ENCODE measurements at regions not wholly inside any gene's neighbourhood (a gene's known extent, or its start where the extent isn't known, plus 50 kb on each side); places are given as distances from the start of the nearest gene placed in this dataset.

DNA sequence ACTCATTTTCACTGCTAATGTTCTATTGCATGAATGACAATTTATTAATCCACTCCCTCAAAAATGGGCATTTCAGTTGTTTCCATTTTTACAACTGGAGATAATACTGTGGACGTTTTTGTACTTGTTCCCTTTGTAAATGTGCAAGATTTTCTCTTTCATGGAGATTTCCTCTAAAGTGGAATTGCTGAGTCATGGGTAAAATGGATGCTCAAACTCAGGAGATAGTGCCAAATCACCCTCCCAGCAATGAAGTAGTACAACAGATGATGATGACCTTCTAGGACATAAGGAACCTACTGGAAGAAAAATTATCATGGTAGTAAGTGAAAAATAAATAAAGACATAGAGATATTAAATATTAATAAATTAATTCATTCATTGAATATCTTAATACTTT is 460.8 kb upstream of the CHST9 start:
- H3K9me3 ChIP-seq (ENCODE audit: insufficient read depth, low read length) = no peaks in the 10 kb centered on the region
- no peaks in the 10 kb centered on the region for H3K36me3 ChIP-seq (ENCODE audit: insufficient read depth, insufficient read length, low read length)
- no peak overlapping the region for H3K9ac ChIP-seq (ENCODE audit: insufficient read length, low read depth)
- TF ChIP-seq ZNF274 (IDR thresholded peaks at IDR 0.05; ENCODE audit: low read depth, low read length) (no peak), SUZ12 (IDR thresholded peaks at IDR 0.05; ENCODE audit: extremely low read depth, insufficient read depth, insufficient read length) (no peak), YY1 (IDR thresholded peaks at IDR 0.05; ENCODE audit: insufficient read depth, insufficient read length) (no peak)
- DNase-seq (ENCODE audit: low read depth, low spot score) = no peak
- H3K4me1 ChIP-seq (ENCODE audit: insufficient read depth, insufficient read length) = no peaks in the 10 kb centered on the region
- H3K4me3 ChIP-seq (ENCODE audit: insufficient read length, low read depth) = no peak overlapping the region
- H3K27me3 ChIP-seq (ENCODE audit: insufficient read depth, insufficient read length) = no peaks in the 10 kb centered on the region

DNA sequence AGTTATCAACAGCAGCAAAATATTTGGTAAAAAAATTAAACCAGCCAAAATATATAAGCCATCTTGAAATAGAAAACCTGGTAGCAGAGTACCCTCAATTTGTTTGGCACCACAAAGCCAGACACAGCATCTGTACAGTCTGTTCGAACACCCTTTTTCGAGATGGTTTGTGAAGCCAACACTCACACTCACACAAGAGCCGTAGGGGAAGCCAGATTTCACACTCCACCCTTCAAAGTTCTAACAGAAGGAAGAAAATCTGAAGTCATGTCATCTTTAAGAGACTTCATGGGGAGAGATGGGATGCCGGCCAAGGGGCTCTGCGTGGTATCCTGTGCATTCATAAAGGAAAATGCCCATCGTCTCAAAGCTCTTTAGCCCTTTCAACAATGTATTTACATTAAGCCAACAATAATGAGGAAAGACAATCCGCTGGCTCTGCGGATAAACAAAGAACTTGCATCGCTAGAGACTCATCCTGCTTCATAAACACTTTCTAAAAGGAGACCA is 451.5 kb upstream of the CHST9 start:
- Histone ChIP-seq H3K4me3 (ENCODE audit: insufficient read length, low read depth) (no peak overlapping the region), H3K27me3 (ENCODE audit: insufficient read depth, insufficient read length) (no peaks in the 10 kb centered on the region), H3K9me3 (ENCODE audit: insufficient read depth, low read length) (no peaks in the 10 kb centered on the region), H3K36me3 (ENCODE audit: insufficient read depth, insufficient read length, low read length) (no peaks in the 10 kb centered on the region), H3K9ac (ENCODE audit: insufficient read length, low read depth) (no peak overlapping the region), H3K4me1 (ENCODE audit: insufficient read depth, insufficient read length) (no peaks in the 10 kb centered on the region)
- TF ChIP-seq ZNF274 (IDR thresholded peaks at IDR 0.05; ENCODE audit: low read depth, low read length) = no peak
- no peak for TF ChIP-seq SUZ12 (IDR thresholded peaks at IDR 0.05; ENCODE audit: extremely low read depth, insufficient read depth, insufficient read length)
- TF ChIP-seq YY1 (IDR thresholded peaks at IDR 0.05; ENCODE audit: insufficient read depth, insufficient read length) = no peak
- DNase-seq (ENCODE audit: low read depth, low spot score) = no peak

DNA sequence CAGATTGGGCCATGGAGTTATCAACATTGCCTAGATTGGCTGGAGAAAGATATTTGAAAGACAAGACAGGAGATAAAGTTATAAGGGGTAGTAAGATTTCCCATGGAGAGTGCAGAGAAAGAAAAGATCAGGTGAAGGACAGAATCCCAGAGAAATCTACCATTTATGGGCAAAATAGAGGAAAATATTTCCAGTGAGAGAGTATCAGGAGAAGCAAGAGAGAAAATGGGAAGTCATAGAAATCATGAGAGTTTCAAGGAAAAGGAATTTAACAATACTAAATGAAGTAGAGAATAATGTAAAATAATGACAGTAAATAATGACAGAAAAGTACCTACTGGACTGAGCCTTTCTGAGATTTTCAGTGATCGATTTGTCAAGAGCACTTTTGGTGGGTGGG is 447.6 kb upstream of the CHST9 start:
- Histone ChIP-seq H3K9ac (ENCODE audit: insufficient read length, low read depth) (no peak overlapping the region), H3K4me1 (ENCODE audit: insufficient read depth, insufficient read length) (no peaks in the 10 kb centered on the region), H3K9me3 (ENCODE audit: insufficient read depth, low read length) (no peaks in the 10 kb centered on the region), H3K36me3 (ENCODE audit: insufficient read depth, insufficient read length, low read length) (no peaks in the 10 kb centered on the region), H3K27me3 (ENCODE audit: insufficient read depth, insufficient read length) (no peaks in the 10 kb centered on the region), H3K4me3 (ENCODE audit: insufficient read length, low read depth) (no peak overlapping the region)
- TF ChIP-seq ZNF274 (IDR thresholded peaks at IDR 0.05; ENCODE audit: low read depth, low read length) (no peak), SUZ12 (IDR thresholded peaks at IDR 0.05; ENCODE audit: extremely low read depth, insufficient read depth, insufficient read length) (no peak), YY1 (IDR thresholded peaks at IDR 0.05; ENCODE audit: insufficient read depth, insufficient read length) (no peak)
- no peak for DNase-seq (ENCODE audit: low read depth, low spot score)

DNA sequence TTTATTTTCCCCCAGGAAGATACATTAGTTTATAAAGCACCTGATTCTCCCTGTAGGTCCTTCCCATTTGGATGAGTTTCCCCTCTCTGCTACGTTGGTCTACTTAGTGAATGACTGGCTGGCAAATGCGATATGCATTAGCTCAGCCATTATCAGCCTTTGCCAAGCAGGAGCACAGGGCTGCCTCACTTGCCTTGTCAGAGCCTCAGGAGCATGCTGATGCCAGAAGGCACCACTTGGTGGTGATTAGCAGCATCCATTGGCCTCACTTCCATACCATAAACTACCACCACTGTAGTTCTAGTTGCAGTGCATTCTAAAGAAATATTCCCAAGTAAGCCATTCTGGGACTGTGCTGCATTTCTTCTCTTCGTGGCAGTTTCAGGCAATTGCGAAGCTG is 442.8 kb upstream of the CHST9 start:
- no peaks in the 10 kb centered on the region for H3K36me3 ChIP-seq (ENCODE audit: insufficient read depth, insufficient read length, low read length)
- H3K9me3 ChIP-seq (ENCODE audit: insufficient read depth, low read length) = no peaks in the 10 kb centered on the region
- no peak overlapping the region for H3K4me3 ChIP-seq (ENCODE audit: insufficient read length, low read depth)
- TF ChIP-seq YY1 (IDR thresholded peaks at IDR 0.05; ENCODE audit: insufficient read depth, insufficient read length) (no peak), ZNF274 (IDR thresholded peaks at IDR 0.05; ENCODE audit: low read depth, low read length) (no peak), SUZ12 (IDR thresholded peaks at IDR 0.05; ENCODE audit: extremely low read depth, insufficient read depth, insufficient read length) (no peak)
- DNase-seq (ENCODE audit: low read depth, low spot score) = no peak
- H3K9ac ChIP-seq (ENCODE audit: insufficient read length, low read depth) = no peak overlapping the region
- H3K4me1 ChIP-seq (ENCODE audit: insufficient read depth, insufficient read length) = no peaks in the 10 kb centered on the region
- no peaks in the 10 kb centered on the region for H3K27me3 ChIP-seq (ENCODE audit: insufficient read depth, insufficient read length)

DNA sequence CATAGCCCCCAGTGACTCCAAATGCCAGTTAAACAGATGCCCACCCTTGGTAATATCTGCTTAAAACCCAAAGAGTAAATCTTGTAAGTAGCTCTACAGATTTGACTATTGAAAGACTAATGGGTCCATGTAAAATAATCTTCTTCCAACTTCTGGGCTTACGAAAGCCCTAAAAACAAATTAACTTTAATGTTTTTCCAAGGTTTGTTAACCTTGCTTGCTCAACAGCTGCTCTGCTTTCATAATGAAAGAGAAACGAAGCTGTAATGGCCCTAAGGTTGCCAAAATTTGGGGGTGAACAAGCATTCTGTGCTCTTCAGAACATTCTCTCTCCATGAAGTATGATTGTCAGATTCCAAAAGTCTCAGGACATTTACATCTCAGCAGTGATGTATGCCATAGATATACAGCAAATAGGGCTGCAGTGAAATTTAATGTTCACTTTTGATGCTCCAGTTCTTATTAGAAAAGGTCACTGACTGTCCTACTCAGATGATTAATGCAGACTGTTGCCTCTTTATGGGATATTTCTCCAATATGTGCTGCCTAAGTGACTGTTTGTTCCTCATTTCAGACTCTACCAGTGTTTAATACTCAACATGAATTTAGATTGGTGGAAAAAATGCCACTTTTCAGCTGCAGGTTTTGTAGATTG is 436.3 kb upstream of the CHST9 start:
- no peak for TF ChIP-seq ZNF274 (IDR thresholded peaks at IDR 0.05; ENCODE audit: low read depth, low read length)
- TF ChIP-seq YY1 (IDR thresholded peaks at IDR 0.05; ENCODE audit: insufficient read depth, insufficient read length) = no peak
- no peak for TF ChIP-seq SUZ12 (IDR thresholded peaks at IDR 0.05; ENCODE audit: extremely low read depth, insufficient read depth, insufficient read length)
- H3K4me1 ChIP-seq (ENCODE audit: insufficient read depth, insufficient read length) = no peaks in the 10 kb centered on the region
- H3K9me3 ChIP-seq (ENCODE audit: insufficient read depth, low read length) = no peaks in the 10 kb centered on the region
- H3K9ac ChIP-seq (ENCODE audit: insufficient read length, low read depth) = no peak overlapping the region
- H3K36me3 ChIP-seq (ENCODE audit: insufficient read depth, insufficient read length, low read length) = no peaks in the 10 kb centered on the region
- no peak overlapping the region for H3K4me3 ChIP-seq (ENCODE audit: insufficient read length, low read depth)
- no peak for DNase-seq (ENCODE audit: low read depth, low spot score)
- H3K27me3 ChIP-seq (ENCODE audit: insufficient read depth, insufficient read length) = no peaks in the 10 kb centered on the region

- H3K9ac ChIP-seq (ENCODE audit: insufficient read length, low read depth) = no peak overlapping the region
- H3K27me3 ChIP-seq (ENCODE audit: insufficient read depth, insufficient read length) = no peaks in the 10 kb centered on the region
- TF ChIP-seq ZNF274 (IDR thresholded peaks at IDR 0.05; ENCODE audit: low read depth, low read length) (no peak), YY1 (IDR thresholded peaks at IDR 0.05; ENCODE audit: insufficient read depth, insufficient read length) (no peak), SUZ12 (IDR thresholded peaks at IDR 0.05; ENCODE audit: extremely low read depth, insufficient read depth, insufficient read length) (no peak)
- no peaks in the 10 kb centered on the region for H3K36me3 ChIP-seq (ENCODE audit: insufficient read depth, insufficient read length, low read length)
- H3K4me1 ChIP-seq (ENCODE audit: insufficient read depth, insufficient read length) = no peaks in the 10 kb centered on the region
- DNase-seq (ENCODE audit: low read depth, low spot score) = no peak
- no peaks in the 10 kb centered on the region for H3K9me3 ChIP-seq (ENCODE audit: insufficient read depth, low read length)
- no peak overlapping the region for H3K4me3 ChIP-seq (ENCODE audit: insufficient read length, low read depth)
Measured at GRCh38 chr18:27619906-27620305, 434.8 kb upstream of the CHST9 start.

DNA sequence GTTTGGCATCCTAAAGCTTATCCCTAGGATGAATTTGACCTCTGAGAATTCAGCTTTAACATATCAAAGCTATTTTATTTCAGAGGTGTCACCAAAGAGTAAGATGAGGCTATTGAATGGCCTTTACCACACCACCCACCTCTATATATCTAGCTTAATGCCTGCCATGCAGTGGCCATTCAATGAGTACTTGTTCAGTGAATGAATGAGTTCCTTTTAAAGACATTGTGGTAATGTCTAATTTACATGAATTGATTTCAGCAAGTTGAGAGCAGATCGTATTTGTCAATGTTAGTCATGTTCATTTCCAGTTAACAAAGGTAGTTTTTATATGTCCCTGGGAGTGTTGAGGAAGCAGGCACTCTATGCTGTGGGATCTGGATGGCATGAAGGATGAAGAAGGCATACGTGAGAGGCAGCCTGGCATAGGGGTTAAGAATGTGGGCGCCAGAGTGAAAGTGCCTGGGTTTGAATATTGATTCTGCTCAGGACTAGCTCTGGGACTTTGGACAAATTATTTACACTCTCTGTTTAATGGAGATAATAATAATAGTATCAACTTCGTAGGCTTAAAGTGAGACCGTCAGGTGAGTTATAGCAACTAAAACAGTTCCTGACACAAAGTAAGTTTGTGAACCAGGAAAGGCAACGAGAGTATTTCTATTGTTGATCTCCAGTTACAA is 434.1 kb upstream of the CHST9 start:
- Histone ChIP-seq H3K27me3 (ENCODE audit: insufficient read depth, insufficient read length) (no peaks in the 10 kb centered on the region), H3K9ac (ENCODE audit: insufficient read length, low read depth) (no peak overlapping the region), H3K9me3 (ENCODE audit: insufficient read depth, low read length) (no peaks in the 10 kb centered on the region), H3K4me3 (ENCODE audit: insufficient read length, low read depth) (no peak overlapping the region), H3K36me3 (ENCODE audit: insufficient read depth, insufficient read length, low read length) (no peaks in the 10 kb centered on the region), H3K4me1 (ENCODE audit: insufficient read depth, insufficient read length) (no peaks in the 10 kb centered on the region)
- no peak for DNase-seq (ENCODE audit: low read depth, low spot score)
- TF ChIP-seq ZNF274 (IDR thresholded peaks at IDR 0.05; ENCODE audit: low read depth, low read length) (no peak), SUZ12 (IDR thresholded peaks at IDR 0.05; ENCODE audit: extremely low read depth, insufficient read depth, insufficient read length) (no peak), YY1 (IDR thresholded peaks at IDR 0.05; ENCODE audit: insufficient read depth, insufficient read length) (no peak)
